ENCODE measurements at regions not wholly inside any gene's neighbourhood (a gene's known extent, or its start where the extent isn't known, plus 50 kb on each side); places are given as distances from the start of the nearest gene placed in this dataset.

DNA sequence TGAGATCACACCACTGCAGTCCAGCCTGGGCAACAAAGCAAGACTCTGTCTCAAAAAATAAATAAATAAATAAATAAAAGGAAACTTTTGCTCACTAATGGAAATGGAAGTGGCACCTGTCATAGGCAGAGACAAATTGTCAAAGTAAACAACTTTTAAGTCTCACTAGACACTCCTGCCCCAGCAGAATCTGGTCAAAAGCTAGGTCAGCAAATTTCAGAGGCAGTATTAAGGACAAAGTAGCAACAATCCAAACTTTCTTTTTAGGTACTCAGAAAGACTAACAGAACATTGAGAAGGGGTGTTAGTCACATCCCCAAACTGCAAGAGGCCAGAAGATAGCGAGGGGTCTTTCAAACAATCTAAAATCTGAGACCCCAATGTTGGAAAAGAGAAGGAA, 101.4 kb upstream of the MSX2 start:
- intact Hi-C loops (cut with micrococcal nuclease) (no loop called here), dilution Hi-C loops (cut with MboI; ENCODE audit: extremely low pct_ligation_motif_present, low sequenced_read_pairs) (no loop called here)
- BruUV-seq (replicated peaks), result no TSS peak
- TF ChIP-seq JUN (IDR thresholded peaks at IDR 0.05; ENCODE audit: borderline replicate concordance, insufficient read depth, insufficient read length, low read depth) (no peak), POLR2AphosphoS5 (IDR thresholded peaks at IDR 0.05; ENCODE audit: insufficient read depth, low read depth, low read length) (no peak), MYC (IDR thresholded peaks at IDR 0.05; ENCODE audit: low read depth, low read length) (no peak), FOS (IDR thresholded peaks at IDR 0.05; ENCODE audit: borderline replicate concordance, insufficient read depth, low read length) (no peak), EZH2 (IDR thresholded peaks at IDR 0.05; ENCODE audit: borderline replicate concordance, low read depth, low read length, severe bottlenecking) (no peak), GATA2 (IDR thresholded peaks at IDR 0.05; ENCODE audit: insufficient read depth, insufficient read length, low read depth, low read length) (no peak), POLR2A (IDR thresholded peaks at IDR 0.05; ENCODE audit: low read depth, low read length) (no peak)
- TF ChIP-seq, protein P1, sequence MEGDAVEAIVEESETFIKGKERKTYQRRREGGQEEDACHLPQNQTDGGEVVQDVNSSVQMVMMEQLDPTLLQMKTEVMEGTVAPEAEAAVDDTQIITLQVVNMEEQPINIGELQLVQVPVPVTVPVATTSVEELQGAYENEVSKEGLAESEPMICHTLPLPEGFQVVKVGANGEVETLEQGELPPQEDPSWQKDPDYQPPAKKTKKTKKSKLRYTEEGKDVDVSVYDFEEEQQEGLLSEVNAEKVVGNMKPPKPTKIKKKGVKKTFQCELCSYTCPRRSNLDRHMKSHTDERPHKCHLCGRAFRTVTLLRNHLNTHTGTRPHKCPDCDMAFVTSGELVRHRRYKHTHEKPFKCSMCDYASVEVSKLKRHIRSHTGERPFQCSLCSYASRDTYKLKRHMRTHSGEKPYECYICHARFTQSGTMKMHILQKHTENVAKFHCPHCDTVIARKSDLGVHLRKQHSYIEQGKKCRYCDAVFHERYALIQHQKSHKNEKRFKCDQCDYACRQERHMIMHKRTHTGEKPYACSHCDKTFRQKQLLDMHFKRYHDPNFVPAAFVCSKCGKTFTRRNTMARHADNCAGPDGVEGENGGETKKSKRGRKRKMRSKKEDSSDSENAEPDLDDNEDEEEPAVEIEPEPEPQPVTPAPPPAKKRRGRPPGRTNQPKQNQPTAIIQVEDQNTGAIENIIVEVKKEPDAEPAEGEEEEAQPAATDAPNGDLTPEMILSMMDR (IDR thresholded peaks at IDR 0.05; ENCODE audit: extremely low read depth in 1 of 2, insufficient read depth in 1 of 2, low read depth in 1 of 2, low read length in 2 of 2), result no peak
- TF ChIP-seq, protein P2, sequence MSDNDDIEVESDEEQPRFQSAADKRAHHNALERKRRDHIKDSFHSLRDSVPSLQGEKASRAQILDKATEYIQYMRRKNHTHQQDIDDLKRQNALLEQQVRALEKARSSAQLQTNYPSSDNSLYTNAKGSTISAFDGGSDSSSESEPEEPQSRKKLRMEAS (IDR thresholded peaks at IDR 0.05; ENCODE audit: insufficient read depth, insufficient read length), result no peak
- FAIRE-seq (no peak), DNase-seq (ENCODE audit: low read depth, low spot score) (no peak)
- Histone ChIP-seq H3K4me3 (replicated peaks in 1 of 3; ENCODE audit: insufficient read depth in 1 of 3, low read depth in 1 of 3, low read length in 3 of 3) (no peak overlapping the region), H2AFZ (ENCODE audit: low read depth, low read length) (no peak overlapping the region), H4K20me1 (replicated peaks; ENCODE audit: control insufficient read depth, extremely low read depth, insufficient read depth, low read length) (no peaks in the 10 kb centered on the region), H3K36me3 (ENCODE audit: control insufficient read depth in 2 of 2, extremely low read depth in 1 of 2, insufficient read depth in 2 of 2, low read length in 2 of 2) (no peaks in the 10 kb centered on the region), H3K9me3 (replicated peaks; ENCODE audit: control insufficient read depth, insufficient read depth, low read length) (peaks cover 4% of the 10 kb centered on the region), H3K9me1 (replicated peaks; ENCODE audit: control insufficient read depth, extremely low read depth, insufficient read depth, low read length) (no peaks in the 10 kb centered on the region), H3K9ac (replicated peaks; ENCODE audit: extremely low read depth, insufficient read depth, low read length) (no peak overlapping the region), H3K27ac (ENCODE audit: insufficient read depth, low read depth, low read length) (no peak overlapping the region), H3K4me2 (ENCODE audit: insufficient read depth, low read length) (no peak overlapping the region), H3K27me3 (ENCODE audit: control insufficient read depth in 2 of 2, insufficient read depth in 2 of 2, low read length in 2 of 2) (no peaks in the 10 kb centered on the region), H3K79me2 (ENCODE audit: control insufficient read depth, insufficient read depth, low read length) (no peaks in the 10 kb centered on the region), H3K4me1 (ENCODE audit: control insufficient read depth, extremely low read depth, insufficient read depth, low read length) (no peaks in the 10 kb centered on the region)
- CTCF ChIA-PET, result no interaction called here
- POLR2A ChIA-PET, result no interaction called here
